Activated T-cell treated with anti-CD3 and anti-CD28 coated beads for 48 hours (primary cell): ENCODE measurements at regions not wholly inside any gene's neighbourhood (a gene's known extent, or its start where the extent isn't known, plus 50 kb on each side); places are given as distances from the start of the nearest gene placed in this dataset.

ENCODE experiments used
- DNase-seq: peaks from one replicate; pipeline ENCODE4 v3.0.0-alpha.2; 2020; ENCODE audit warnings: low read depth

DNA sequence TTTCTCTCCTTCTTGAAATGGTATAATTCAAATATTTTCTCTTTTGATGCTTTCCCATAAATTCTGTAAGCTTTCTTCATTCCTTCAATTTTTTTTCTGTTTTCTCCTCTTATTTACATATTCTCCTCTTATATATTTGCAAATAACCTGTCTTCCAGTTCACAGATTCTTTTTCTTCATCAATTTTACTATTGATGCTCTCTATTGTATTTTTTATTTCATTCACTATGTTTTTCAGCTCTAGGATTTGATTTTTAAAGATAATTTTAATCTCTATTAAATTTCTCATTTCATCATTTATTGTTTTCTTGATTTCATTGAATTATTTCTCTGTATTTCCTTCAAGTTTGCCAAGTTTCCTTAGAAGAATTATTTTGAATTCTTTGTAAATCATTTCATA, 54.0 kb upstream of the PRPS1L1 start:
- DNase-seq, result no peak

- no peak for DNase-seq
Measured at GRCh38 chr7:18082169-18082568, 54.5 kb upstream of the PRPS1L1 start.

DNA sequence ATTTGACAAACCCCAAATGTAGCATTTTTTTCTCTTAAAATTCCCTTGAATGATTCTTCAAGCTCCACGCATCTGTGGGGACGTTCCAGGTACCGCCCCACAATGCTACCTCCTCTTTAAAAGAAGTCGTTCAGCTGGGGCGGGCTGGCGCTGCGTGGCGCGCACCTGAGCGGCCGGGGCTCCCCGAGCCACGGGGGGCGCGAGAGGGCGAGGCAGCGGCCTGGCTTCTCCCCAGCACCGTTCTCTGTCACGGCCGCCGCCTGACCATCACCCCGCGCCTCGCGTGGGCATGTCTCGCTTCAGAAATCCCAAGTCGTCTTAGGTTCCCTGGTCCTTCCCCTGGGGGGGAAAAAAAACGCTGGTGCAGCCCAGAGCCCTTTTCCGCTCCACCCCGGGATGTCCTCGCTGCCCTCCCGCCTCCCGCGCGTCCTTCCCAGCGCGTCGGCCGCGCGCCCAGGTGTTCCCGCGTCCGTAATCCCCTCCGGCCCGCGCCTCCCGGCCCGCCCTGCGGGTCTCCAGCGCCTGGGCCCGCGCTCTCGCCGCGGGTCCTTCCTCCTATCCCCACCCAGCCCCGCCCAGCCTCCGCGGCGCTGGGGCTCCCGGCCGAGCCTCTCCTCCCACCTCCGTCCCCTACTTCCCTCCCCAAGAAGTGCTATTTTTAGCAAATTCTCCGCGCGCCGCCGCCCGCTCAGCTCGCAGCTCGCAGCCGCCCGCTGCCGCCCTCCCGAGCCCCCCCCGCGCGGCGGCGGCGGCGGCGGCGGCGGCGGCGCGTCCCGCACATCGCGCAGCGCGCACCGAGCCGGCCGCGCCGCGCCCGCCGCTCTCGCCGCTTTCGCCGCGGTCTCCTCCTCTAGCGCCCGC, 58.7 kb upstream of the PRPS1L1 start:
- DNase-seq, result no peak

GRCh38 chr7:18087026-18087686, 59.5 kb upstream of the PRPS1L1 start:
- DNase-seq, result no peak

GRCh38 chr7:18087687-18088078, 60.0 kb upstream of the PRPS1L1 start:
- no peak for DNase-seq

GRCh38 chr7:18096087-18096486, 68.4 kb upstream of the PRPS1L1 start:
- DNase-seq, result no peak

DNA sequence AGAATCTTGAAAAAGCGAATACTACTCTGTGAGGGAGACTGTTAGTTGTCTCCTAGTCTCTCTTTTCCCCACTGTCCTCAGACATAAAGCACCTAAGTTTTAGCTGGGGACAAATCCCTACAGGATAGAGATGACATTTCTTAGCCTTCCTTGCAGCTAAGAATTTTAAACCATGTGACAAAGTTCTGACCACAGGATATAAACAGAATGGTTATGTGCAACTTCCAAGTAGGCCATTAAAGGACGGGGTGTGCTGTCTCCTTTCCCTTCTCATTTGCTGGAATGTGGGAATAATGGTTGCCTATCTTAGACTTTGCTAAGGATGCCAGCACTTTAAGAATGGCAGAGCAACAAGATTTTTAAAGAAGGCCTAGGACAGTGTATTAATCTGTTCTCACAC, 74.9 kb upstream of the PRPS1L1 start:
- no peak for DNase-seq

DNA sequence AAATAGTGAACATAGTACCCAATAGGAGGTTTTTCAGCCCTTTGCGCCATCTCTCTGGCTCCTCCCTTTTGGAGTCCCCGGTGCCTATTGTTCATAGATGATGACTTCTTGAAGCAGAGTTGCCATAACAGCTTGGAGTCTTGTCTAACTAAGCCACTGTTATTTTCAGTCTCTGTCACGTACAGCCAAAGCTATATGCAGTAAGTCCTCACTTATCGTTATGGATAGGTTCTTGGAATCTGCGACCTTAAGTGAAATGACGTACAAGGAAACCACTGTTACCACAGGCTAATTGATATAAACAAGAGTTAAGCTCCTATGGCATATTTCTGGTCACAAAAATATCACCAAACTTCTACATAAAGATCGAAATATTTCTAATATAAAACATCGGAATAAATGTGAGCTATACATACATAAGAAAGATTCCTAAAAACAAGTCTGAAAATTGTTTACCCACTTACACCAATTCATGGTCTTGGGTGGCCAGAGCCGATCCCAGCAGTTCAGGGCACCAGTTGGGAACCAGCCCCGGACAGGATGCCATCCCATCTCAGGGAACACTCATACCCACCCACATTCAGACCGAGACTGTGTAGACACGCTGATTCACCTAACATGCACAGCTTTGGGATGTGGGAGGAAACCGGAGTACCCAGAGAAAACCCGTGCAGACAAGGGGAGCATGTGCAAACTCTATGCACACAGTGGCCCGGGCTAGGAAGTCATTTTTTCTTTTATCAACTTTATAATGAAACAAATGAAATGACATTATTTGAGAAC, 76.0 kb upstream of the PRPS1L1 start:
- no peak for DNase-seq

DNA sequence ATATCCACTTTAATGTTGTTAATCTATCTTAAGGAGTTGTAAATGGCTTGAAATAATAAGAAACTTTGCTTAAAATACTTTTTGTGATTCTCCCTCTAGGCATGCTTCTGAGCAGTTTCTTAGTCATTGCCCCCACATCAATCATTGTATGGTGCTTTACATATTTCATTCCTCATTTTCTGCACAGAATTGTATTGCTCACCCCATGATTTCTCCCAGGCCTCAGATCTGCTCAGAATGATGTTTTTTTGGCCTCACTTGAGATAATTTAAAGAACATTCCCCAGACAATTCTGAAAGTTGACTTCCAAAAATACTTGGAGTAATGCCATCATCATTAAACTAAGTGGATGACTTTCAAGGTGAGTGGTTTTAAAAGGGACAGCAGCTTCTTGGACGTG, 82.1 kb upstream of the PRPS1L1 start:
- DNase-seq, result no peak

GRCh38 chr7:18116661-18117060, 89.0 kb upstream of the PRPS1L1 start:
- DNase-seq, result no peak

- no peak for DNase-seq
Measured at GRCh38 chr7:18117482-18117881, 89.8 kb upstream of the PRPS1L1 start.

GRCh38 chr7:18119985-18120384, 92.3 kb upstream of the PRPS1L1 start:
- no peak for DNase-seq

DNA sequence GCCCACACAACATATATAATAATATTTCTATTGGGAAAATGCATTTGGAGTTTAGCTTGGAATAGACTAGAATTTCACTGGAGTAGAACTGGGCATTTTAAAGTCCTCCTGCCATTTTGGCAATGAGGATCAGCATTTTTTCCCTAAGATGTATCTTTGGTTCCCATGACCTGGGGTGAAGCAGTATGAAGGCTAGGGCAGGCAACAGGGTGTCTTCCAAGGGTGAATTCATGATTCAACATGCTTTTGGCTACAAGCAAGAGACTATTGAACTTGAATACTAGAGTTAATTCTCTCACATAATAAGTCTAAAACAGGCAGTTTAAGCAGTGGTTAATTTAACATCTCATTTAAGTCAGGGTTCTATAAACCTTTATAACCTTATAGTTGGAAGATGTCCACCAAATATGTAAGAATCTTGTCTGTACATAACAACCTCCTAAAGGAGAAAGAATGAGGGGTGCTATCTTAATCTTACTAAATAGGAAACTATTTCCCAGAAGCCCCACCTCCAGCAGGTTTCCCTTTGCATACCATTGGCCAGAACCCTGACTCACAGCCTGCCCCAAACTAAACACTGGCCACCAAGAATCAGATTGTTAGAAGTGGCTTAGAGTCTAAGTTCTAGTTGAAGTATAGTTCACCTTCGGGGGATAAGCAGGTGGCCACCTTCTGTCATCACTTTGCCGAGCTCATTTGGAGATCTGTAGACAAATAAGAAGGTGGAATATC, 96.0 kb upstream of the PRPS1L1 start:
- no peak for DNase-seq

DNA sequence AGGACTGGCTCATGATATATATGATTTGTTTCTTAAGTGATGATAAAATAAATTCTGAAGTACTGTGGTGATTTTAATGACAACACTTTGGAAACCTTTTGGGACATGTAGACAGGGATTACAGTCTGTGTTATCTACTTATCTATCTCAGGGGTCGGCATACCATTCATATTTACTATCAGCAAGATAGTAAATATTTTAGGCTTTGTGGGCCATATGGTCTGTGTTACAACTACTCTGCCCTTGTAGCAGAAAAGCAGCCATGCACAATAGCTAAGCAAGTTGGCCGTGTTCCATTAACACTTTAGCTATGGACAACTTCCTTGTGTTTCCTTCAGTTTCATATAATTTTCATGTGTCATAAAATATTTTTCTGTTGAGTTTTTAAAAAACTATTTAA, 97.8 kb upstream of the PRPS1L1 start:
- no peak for DNase-seq

DNA sequence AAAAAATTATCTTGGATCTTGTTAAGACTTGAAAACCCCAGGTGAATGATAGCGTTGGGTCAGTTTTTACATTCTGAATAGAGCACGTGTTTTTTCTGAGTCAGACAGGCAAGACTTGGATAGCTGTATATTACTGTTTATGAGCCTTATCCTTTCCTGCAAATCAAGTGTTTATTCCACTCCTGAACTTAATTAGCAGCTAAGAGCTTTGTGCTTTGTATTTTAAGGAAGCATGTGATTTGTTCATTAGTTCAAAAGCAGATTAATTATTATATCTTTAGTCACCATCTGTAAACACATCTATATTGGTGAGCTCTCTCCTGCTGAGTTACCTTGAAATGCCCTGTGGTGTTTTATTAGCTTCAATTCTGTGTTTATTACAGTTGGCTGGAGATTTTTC, 98.6 kb upstream of the PRPS1L1 start:
- no peak for DNase-seq

- no peak for DNase-seq
Measured at GRCh38 chr7:18128846-18129245, 101.2 kb upstream of the PRPS1L1 start.

DNA sequence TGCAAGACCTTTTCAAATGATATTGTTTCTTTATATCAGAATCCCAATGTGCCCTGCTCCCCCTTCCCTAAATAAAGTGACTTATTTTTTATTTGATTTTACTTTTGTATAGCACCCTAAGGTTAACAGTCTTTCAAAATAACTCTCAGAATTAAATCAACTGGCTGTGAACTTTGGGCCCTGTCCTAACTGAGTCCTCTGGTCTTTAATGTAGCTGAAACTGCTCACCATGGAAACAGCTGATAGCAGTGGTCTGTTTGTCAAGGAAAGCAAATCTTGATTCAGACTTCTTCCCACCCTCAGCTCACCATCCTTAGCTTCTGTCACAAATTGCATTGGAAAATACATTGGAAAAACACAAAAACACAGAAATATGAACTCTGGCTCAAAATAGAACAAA, 105.2 kb upstream of the PRPS1L1 start:
- no peak for DNase-seq

DNA sequence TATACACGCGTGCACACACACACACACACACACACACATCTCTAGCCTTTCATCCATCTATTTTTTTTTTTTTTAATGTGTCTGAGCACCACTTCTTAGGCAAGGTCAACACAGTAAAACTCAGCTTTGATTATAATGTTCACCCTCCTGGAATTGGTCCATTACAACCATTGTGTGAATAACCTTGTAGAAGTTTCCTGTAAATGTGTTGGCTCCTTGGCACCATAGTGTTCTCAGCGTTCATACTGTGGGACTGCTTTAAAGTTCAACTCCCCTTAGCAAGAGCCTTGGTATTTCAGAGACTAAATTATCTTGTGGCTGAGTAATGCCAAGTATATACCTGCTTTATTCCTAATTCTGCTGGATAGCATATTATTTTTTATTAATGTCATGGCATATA, 106.3 kb upstream of the PRPS1L1 start:
- DNase-seq, result no peak

- no peak for DNase-seq
Measured at GRCh38 chr7:18140943-18141342, 113.3 kb upstream of the PRPS1L1 start.

DNA sequence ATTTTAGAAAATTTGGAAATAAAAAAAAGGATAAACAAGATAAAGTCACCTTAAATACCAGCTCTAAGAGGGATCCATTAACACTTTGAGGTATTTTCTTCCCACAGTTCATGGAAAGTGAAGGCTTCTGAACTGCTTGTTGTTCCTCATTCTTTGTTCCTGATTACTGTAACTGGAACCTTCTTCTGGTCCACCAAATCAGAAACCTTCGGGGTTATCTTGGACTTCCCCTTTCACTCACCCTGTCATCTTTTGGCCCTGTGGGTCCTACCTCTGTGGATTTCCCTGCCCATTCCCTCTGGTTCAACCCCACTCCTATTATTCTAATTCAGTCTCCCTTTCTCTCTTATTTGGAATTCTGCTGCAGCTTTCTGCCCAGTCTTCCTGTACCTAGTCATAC, 116.5 kb upstream of the PRPS1L1 start:
- no peak for DNase-seq

DNA sequence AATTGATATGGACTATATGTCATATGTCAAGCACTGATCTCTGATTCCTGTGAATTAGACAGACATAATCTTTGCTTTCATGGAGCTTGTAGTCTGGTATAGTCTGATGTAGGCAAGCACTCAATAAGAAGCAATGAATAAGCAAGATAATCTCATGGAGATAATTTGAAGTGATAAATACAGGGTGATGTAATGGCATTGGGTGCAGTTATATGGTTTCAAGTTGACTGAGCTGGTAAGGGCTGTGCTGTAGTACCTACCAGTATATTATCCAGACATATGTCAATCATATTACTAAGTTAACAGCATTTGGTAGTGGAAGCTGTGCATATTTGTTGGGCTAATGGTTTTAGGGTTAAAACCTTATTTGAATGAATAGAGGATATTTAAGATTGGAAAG, 117.5 kb upstream of the PRPS1L1 start:
- no peak for DNase-seq

DNA sequence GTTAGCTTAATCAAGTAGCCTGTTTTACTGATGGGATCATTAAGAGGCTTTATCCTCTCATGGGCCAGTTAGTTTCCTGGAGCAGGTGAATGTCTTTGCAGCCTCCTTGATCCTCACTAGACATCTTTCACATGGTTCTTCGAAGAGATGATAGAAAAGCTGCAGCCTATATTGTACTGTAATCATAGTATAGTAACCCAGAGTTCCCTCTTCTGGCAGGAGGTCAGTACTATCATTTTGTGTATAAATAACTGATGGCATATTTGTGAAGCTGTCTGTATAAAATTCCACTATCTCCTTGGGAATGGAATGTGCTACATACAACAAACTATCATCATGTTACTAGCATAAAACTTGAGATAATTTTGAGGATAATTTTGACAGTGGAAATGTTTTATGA, 123.8 kb upstream of the PRPS1L1 start:
- DNase-seq, result no peak
